ENCODE measurements at regions not wholly inside any gene's neighbourhood (a gene's known extent, or its start where the extent isn't known, plus 50 kb on each side); places are given as distances from the start of the nearest gene placed in this dataset.
A peak's percentile ranks its signal among the peaks of the same experiment; 100 is the strongest.
"Not testable (repeated sequence)": the region's sequence is repeated elsewhere in the genome, so short reads cannot be mapped to it uniquely, and the experiment has no call there.

GRCh38 chr1:219050822-219051125, 122.9 kb upstream of the LYPLAL1 start:
- no peak for DNase-seq (ENCODE audit: low spot score)

- DNase-seq (ENCODE audit: low spot score) = no peak
Observed at GRCh38 chr1:219051547-219051946, 122.1 kb upstream of the LYPLAL1 start.

GRCh38 chr1:219058891-219059820, 114.5 kb upstream of the LYPLAL1 start:
- DNase-seq (ENCODE audit: low spot score) = no peak

DNA sequence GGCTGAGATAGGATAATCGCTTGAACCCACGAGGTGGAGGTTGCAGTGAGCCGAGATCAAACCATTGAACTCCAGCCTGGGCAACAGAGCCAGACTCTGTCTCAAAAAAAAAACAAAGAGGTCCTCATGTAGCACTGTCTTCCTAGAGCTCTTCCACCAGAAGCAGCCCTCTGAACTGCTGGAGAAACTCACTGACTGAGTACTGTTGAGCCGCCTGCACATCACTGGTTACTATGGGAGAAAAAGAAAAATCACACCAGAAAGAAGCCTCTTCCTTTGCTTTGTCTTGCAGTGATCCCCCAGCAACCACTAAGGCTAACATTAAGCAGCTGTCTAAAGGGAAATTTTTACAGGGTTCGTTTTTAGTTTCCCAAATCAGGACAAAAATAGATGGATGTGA, 112.9 kb upstream of the LYPLAL1 start:
- DNase-seq (ENCODE audit: low spot score) = no peak

DNA sequence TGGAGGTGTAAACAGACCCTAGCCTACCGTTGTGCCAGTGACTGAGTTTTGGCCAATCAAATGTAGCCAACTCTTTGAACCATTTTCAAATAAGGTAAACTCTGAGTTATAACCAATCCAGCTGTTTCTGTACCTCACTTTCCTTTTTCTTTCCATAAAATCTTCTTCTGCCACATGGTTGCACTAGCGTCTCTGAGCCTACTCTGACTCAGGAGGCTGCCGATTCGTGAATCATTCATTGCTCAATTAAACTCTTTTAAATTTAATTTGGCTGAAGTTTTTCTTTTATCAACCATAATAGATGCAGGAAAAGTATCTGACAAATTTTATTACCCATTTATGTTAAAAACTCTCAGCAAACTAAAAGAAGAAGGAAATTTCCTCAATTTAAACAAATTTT, 111.5 kb upstream of the LYPLAL1 start:
- no peak for DNase-seq (ENCODE audit: low spot score)

DNA sequence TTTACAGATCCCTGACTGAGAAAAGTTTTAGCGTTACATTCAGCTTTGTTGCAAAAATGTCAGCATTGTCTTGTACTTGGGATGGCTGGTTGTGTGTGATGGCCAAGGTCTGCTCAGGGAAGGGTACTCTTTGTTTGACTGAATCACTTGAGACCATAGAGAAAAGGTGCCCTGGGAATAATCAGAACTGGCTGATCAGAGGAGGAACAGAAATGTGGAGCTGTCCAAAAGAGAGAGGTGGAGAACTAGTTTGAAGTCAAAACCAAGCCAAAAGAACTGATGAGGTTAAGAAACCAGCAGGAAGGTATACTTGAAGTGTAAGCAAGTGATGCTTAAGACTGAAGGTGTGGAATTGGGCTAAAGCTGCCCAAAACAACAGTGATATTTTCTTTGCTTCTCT, 107.6 kb upstream of the LYPLAL1 start:
- DNase-seq (ENCODE audit: low spot score) = no peak

- DNase-seq (ENCODE audit: low spot score) = peak; percentile 16
Observed at GRCh38 chr1:219066631-219067349, 106.9 kb upstream of the LYPLAL1 start.

GRCh38 chr1:219067350-219067712, 106.3 kb upstream of the LYPLAL1 start:
- DNase-seq (ENCODE audit: low spot score) = no peak

GRCh38 chr1:219070395-219070794, 103.3 kb upstream of the LYPLAL1 start:
- DNase-seq (ENCODE audit: low spot score) = not testable (repeated sequence)

GRCh38 chr1:219071209-219071608, 102.5 kb upstream of the LYPLAL1 start:
- DNase-seq (ENCODE audit: low spot score) = no peak

- DNase-seq (ENCODE audit: low spot score) = no peak
Observed at GRCh38 chr1:219072329-219072728, 101.3 kb upstream of the LYPLAL1 start.

DNA sequence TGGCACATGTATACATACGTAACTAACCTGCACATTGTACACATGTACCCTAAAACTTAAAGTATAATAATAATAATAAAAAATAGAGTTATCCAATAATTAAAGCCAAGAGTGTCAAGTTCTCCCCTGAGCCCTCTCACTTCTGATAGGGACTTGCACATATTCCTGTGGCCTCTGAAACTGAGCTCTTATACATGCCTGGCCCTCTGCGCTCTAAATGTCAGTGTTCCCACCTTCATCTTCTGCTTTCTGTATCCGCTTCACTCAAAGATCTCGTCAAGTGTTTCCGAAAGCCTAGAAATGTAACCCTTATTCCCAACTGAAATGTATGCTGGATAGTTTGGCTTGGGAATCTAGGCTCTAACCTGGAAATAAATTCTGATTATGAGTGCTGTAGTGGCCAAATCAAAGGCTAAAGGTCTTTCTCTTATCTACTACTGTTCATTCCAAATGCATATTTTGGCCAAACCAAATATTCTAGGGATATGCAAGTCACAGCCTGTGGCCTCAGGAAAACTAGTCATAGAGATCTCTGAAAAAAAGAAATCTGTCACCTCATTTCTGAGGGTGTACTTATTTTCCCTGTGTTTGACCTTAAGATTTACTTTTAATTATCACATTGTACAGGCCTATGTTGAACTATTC, 99.5 kb upstream of the LYPLAL1 start:
- DNase-seq (ENCODE audit: low spot score) = no peak

DNA sequence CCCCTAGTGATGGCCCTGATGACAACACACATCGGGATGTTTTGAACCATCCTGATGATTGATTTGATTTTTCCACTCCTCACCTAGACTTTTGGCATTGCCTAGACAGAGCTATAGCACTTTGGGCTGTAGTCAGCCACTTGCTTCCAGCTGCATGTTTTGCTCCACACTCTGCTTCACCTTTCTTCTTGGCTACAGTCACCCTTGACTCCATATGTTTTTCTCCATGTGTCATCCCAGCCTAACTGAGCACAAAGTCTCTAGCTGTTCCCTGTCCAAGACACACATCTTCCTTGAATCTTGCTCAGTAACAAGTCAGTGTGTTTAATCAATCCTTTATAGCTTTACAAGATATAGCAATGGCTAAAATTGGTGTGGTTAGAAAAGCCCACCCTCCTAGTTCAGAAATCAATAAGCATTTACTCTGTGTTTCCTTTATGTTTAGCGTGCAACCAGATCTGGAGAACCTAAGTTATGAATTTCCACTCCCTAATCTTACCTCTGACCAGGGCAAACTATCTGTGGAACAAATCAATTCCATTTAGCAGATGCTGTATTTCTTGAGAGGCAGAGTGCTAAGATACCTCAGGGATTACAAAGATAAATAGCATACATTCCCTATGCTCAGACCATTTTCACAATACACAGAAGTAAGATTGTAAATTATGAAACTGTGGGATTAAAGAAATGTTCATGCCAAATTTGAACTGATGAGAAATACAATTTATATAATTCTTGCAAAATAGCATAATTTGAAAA, 98.4 kb upstream of the LYPLAL1 start:
- no peak for DNase-seq (ENCODE audit: low spot score)

DNA sequence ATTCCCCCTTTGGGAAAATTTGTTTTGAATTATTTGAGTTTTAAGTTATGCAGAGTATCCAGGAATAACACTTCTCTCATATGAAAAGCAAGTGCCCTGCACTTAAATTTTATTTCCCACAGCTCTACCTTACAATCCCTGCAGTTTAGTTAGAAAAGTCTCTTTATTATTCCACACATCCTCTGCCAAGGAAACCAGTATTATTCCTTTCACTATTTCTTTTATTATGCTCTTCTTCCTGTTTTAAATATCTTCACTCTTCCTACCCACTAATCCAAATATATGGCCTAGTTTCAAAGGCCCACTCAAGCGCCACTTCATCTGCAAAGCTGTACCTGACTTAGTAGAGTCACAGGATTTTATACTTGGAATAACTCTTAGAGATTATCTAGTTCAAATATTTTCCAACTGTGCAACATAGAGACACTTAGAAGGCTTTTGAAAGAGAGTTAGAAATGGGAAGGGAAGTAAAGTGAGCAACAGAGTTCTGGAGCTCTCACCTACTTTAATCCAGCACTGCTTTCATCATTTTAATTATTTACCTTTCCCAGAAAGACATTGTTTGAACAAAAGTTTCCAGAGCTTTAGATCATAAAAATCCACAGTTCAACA, 97.2 kb upstream of the LYPLAL1 start:
- no peak for DNase-seq (ENCODE audit: low spot score)

- not testable (repeated sequence) for DNase-seq (ENCODE audit: low spot score)
Observed at GRCh38 chr1:219077767-219078166, 95.9 kb upstream of the LYPLAL1 start.

GRCh38 chr1:219081943-219082925, 91.4 kb upstream of the LYPLAL1 start:
- DNase-seq (ENCODE audit: low spot score) = no peak

DNA sequence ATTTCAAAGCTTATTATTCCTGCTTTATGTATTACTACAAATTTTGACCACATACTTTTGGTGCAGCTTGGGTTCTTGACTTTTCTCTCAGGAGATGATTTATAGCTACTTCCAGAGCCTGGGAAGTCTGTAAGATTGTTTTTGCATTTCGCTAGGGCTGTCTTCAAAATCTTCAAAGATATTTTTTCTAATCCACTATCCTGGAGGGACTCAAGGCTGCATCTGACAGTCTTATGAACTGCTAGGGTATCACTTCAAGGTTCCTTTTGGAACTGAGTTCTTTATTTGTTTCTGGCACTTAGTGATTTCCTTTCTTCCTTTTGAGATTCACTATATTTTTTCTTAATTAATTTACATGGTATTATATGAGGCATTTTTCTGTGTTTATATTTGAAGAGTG, 90.0 kb upstream of the LYPLAL1 start:
- DNase-seq (ENCODE audit: low spot score) = no peak

DNA sequence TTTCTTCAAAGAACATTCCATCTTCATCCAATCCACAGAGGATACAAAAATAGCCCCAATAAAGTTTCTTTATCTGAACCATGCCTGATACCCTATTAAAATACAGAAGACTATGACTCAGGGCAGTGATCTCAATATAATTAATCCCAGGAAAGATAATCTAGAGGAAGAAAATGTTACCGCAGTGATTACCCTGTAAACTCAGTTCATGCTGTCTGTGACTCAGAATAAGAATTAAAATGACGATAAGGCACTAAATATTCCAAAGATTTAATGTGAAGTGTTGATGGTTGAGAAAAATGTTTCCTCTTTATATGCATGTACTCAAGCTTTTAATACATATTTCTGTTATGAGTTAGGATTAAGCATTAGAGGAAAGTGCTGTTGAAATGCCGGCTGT, 88.6 kb upstream of the LYPLAL1 start:
- no peak for DNase-seq (ENCODE audit: low spot score)

GRCh38 chr1:219085988-219086387, 87.7 kb upstream of the LYPLAL1 start:
- no peak for DNase-seq (ENCODE audit: low spot score)

GRCh38 chr1:219086956-219087469, 86.7 kb upstream of the LYPLAL1 start:
- no peak for DNase-seq (ENCODE audit: low spot score)
